Esophagus squamous epithelium (tissue), 4 donors: ENCODE measurements at regions not wholly inside any gene's neighbourhood (a gene's known extent, or its start where the extent isn't known, plus 50 kb on each side); places are given as distances from the start of the nearest gene placed in this dataset.

ENCODE experiments used
- POLR2A ChIP-seq, 4 donors: fragments of 450-650 bp; IDR thresholded peaks; one replicate each; pipeline ENCODE4 v1.6.1; 2017; ENCODE audit warnings: antibody characterized with exemption in 4 of 4, mild to moderate bottlenecking in 4 of 4, moderate library complexity in 3 of 4
- TF ChIP-seq, protein P1 (sequence below), 6 experiments: fragments of 450-650 bp in 4 of 6; fragments of 200-600 bp in 2 of 6; sonication (generic) in 2 of 6; IDR thresholded peaks; one replicate each; pipeline ENCODE4 v1.5.1; 2016 to 2019; ENCODE audit warnings: antibody characterized with exemption in 6 of 6, mild to moderate bottlenecking in 4 of 6, moderate library complexity in 4 of 6

- TF ChIP-seq, protein P1, sequence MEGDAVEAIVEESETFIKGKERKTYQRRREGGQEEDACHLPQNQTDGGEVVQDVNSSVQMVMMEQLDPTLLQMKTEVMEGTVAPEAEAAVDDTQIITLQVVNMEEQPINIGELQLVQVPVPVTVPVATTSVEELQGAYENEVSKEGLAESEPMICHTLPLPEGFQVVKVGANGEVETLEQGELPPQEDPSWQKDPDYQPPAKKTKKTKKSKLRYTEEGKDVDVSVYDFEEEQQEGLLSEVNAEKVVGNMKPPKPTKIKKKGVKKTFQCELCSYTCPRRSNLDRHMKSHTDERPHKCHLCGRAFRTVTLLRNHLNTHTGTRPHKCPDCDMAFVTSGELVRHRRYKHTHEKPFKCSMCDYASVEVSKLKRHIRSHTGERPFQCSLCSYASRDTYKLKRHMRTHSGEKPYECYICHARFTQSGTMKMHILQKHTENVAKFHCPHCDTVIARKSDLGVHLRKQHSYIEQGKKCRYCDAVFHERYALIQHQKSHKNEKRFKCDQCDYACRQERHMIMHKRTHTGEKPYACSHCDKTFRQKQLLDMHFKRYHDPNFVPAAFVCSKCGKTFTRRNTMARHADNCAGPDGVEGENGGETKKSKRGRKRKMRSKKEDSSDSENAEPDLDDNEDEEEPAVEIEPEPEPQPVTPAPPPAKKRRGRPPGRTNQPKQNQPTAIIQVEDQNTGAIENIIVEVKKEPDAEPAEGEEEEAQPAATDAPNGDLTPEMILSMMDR (IDR thresholded peaks at IDR 0.05): no peak
- no peak for TF ChIP-seq POLR2A (IDR thresholded peaks at IDR 0.05)
Measured at GRCh38 chr17:77782201-77782600, 176.3 kb upstream of the TNRC6C start.
